ENCODE measurements at regions not wholly inside any gene's neighbourhood (a gene's known extent, or its start where the extent isn't known, plus 50 kb on each side); places are given as distances from the start of the nearest gene placed in this dataset.

DNA sequence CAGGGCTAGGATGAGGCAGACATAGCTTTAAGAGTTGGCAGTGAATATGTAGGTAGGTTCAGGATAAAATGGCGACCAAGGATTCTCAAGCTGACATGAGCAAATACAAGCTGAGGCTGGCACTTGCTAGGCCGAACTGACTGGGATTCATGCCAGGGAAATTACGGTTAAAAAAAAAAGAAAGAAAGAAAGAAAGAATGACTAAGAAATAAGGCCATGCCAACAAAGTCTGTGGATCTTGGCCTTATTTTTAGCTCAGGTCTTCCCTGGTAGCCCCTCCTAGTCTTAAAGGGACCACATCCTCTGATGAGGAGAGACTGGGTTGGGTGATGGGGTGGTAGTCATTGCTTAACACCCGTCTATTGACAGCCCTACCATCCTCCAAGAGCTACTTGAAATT, 64.4 kb upstream of the KLHL13 start:
- WGBS (ENCODE audit: low lambda C conversion rate), result 76% methylated on average over 3 of the region's 4 CpGs

GRCh38 chrX:118182025-118182424, 65.4 kb upstream of the KLHL13 start:
- POLR2A ChIA-PET, result no interaction called here
- H4K20me1 ChIP-seq (ENCODE audit: insufficient read depth, low read length), result no peaks in the 10 kb centered on the region
- no peaks in the 10 kb centered on the region for H3K9me3 ChIP-seq (ENCODE audit: low read length)
- H3K4me2 ChIP-seq (ENCODE audit: low read depth, low read length), result no peak overlapping the region
- H2AFZ ChIP-seq (ENCODE audit: low read length), result no peak overlapping the region
- no peaks in the 10 kb centered on the region for H3K36me3 ChIP-seq (replicated peaks in 1 of 2; ENCODE audit: control insufficient read depth in 1 of 2, insufficient read depth in 2 of 2, low read length in 2 of 2)
- H3K79me2 ChIP-seq (ENCODE audit: insufficient read depth, low read length), result no peaks in the 10 kb centered on the region
- no peaks in the 10 kb centered on the region for H3K4me1 ChIP-seq (ENCODE audit: insufficient read depth, low read length)
- FAIRE-seq (no peak), ATAC-seq (no peak), DNase-seq (ENCODE audit: low spot score) (no peak)
- no TSS peak for BruUV-seq (replicated peaks)
- in situ Hi-C loops (cut with HindIII; ENCODE audit: extremely low pct_ligation_motif_present, low pct_unique_long_range_greater_than_20kb), result no loop called here
- H3K4me3 ChIP-seq (replicated peaks in 1 of 3; ENCODE audit: insufficient read depth in 1 of 3, low read depth in 2 of 3, low read length in 3 of 3), result no peak overlapping the region
- H3K9ac ChIP-seq (ENCODE audit: insufficient read depth, low read depth, low read length), result no peak overlapping the region
- H3K27ac ChIP-seq (ENCODE audit: extremely low read length, insufficient read depth, low read length), result no peak overlapping the region
- intact Hi-C loops (cut with micrococcal nuclease; ENCODE audit: unreplicated experiment), result no loop called here
- CTCF ChIA-PET (ENCODE audit: low intra/inter-chr PET ratio, low total read pairs), result no interaction called here
- H3K27me3 ChIP-seq (ENCODE audit: control insufficient read depth in 1 of 2, insufficient read depth in 2 of 2, low read length in 2 of 2), result no peaks in the 10 kb centered on the region
- WGBS (ENCODE audit: low lambda C conversion rate), result 0% methylated on average over 1 of the region's 1 CpG
- TF ChIP-seq ZHX2 (IDR thresholded peaks at IDR 0.05; ENCODE audit: low read depth), result no peak
- TF ChIP-seq ZHX2 (CRISPR knock-in tag; IDR thresholded peaks at IDR 0.05; ENCODE audit: borderline replicate concordance), result no peak
- TF ChIP-seq ZNF337 (CRISPR knock-in tag; IDR thresholded peaks at IDR 0.05; ENCODE audit: borderline replicate concordance, low read depth), result no peak
- no peak for TF ChIP-seq GPN1 (CRISPR knock-in tag; IDR thresholded peaks at IDR 0.05; ENCODE audit: borderline replicate concordance)
- no peak for TF ChIP-seq ZSCAN20 (CRISPR knock-in tag; IDR thresholded peaks at IDR 0.05; ENCODE audit: borderline replicate concordance)
- TF ChIP-seq NFE2 (CRISPR knock-in tag; IDR thresholded peaks at IDR 0.05), result no peak
- TF ChIP-seq NR1H2 (CRISPR knock-in tag; IDR thresholded peaks at IDR 0.05; ENCODE audit: borderline replicate concordance, low read depth), result no peak
- TF ChIP-seq NFKB2 (CRISPR knock-in tag; IDR thresholded peaks at IDR 0.05; ENCODE audit: borderline replicate concordance), result no peak

More for the DNA sequence above, 64.4 kb upstream of the KLHL13 start:
- Histone ChIP-seq H3K36me3 (replicated peaks in 1 of 2; ENCODE audit: control insufficient read depth in 1 of 2, insufficient read depth in 2 of 2, low read length in 2 of 2) (no peaks in the 10 kb centered on the region), H4K20me1 (ENCODE audit: insufficient read depth, low read length) (no peaks in the 10 kb centered on the region), H3K9ac (ENCODE audit: insufficient read depth, low read depth, low read length) (no peak overlapping the region), H3K9me3 (ENCODE audit: low read length) (no peaks in the 10 kb centered on the region), H3K27me3 (ENCODE audit: control insufficient read depth in 1 of 2, insufficient read depth in 2 of 2, low read length in 2 of 2) (no peaks in the 10 kb centered on the region), H3K27ac (ENCODE audit: extremely low read length, insufficient read depth, low read length) (no peak overlapping the region), H3K4me2 (ENCODE audit: low read depth, low read length) (no peak overlapping the region), H3K79me2 (ENCODE audit: insufficient read depth, low read length) (no peaks in the 10 kb centered on the region), H3K4me1 (ENCODE audit: insufficient read depth, low read length) (no peaks in the 10 kb centered on the region), H2AFZ (ENCODE audit: low read length) (no peak overlapping the region), H3K4me3 (replicated peaks in 1 of 3; ENCODE audit: insufficient read depth in 1 of 3, low read depth in 2 of 3, low read length in 3 of 3) (no peak overlapping the region)
- TF ChIP-seq KAT2B (IDR thresholded peaks at IDR 0.05; ENCODE audit: borderline replicate concordance, low read depth, low read length) (no peak), SMARCE1 (IDR thresholded peaks at IDR 0.05; ENCODE audit: borderline replicate concordance) (no peak), ZSCAN20 (CRISPR knock-in tag; IDR thresholded peaks at IDR 0.05; ENCODE audit: borderline replicate concordance) (no peak), SNAI1 (CRISPR knock-in tag; IDR thresholded peaks at IDR 0.05; ENCODE audit: borderline replicate concordance) (no peak), ATF7 (IDR thresholded peaks at IDR 0.05) (no peak), ATF7 (CRISPR knock-in tag; IDR thresholded peaks at IDR 0.05) (no peak), DNMT1 (CRISPR knock-in tag; IDR thresholded peaks at IDR 0.05) (no peak), MED8 (CRISPR knock-in tag; IDR thresholded peaks at IDR 0.05; ENCODE audit: insufficient replicate concordance) (no peak), GFI1 (CRISPR knock-in tag; IDR thresholded peaks at IDR 0.05; ENCODE audit: borderline replicate concordance) (no peak), ZNF180 (CRISPR knock-in tag; IDR thresholded peaks at IDR 0.05; ENCODE audit: borderline replicate concordance, low read depth) (no peak), AGO1 (IDR thresholded peaks at IDR 0.05; ENCODE audit: low read depth, low read length, poor library complexity, severe bottlenecking) (no peak), STAT5B (CRISPR knock-in tag; IDR thresholded peaks at IDR 0.05) (no peak), RFX1 (IDR thresholded peaks at IDR 0.05) (no peak), ZNF629 (CRISPR knock-in tag; conservative IDR thresholded peaks at IDR 0.05) (no peak), ESRRA (CRISPR knock-in tag; IDR thresholded peaks at IDR 0.05; ENCODE audit: low read depth) (no peak)
- TF ChIP-seq, protein P1, sequence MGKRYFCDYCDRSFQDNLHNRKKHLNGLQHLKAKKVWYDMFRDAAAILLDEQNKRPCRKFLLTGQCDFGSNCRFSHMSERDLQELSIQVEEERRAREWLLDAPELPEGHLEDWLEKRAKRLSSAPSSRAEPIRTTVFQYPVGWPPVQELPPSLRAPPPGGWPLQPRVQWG (CRISPR knock-in tag; IDR thresholded peaks at IDR 0.05; ENCODE audit: borderline replicate concordance, low read depth), result no peak
- no TSS peak for BruUV-seq (replicated peaks)
- in situ Hi-C loops (cut with HindIII; ENCODE audit: extremely low pct_ligation_motif_present, low pct_unique_long_range_greater_than_20kb), result no loop called here
- ChIA-PET POLR2A (no interaction called here), CTCF (ENCODE audit: low intra/inter-chr PET ratio, low total read pairs) (no interaction called here)
- no peak for ATAC-seq
- DNase-seq (ENCODE audit: low spot score), result no peak
- intact Hi-C loops (cut with micrococcal nuclease; ENCODE audit: unreplicated experiment), result no loop called here
- no peak for FAIRE-seq

All from HepG2 (cell line).